ENCODE measurements at regions not wholly inside any gene's neighbourhood (a gene's known extent, or its start where the extent isn't known, plus 50 kb on each side); places are given as distances from the start of the nearest gene placed in this dataset.

- no peak for TF ChIP-seq CTCF (IDR thresholded peaks at IDR 0.05; ENCODE audit: low read depth, low read length)
- no peak overlapping the region for H3K4me3 ChIP-seq (ENCODE audit: low read depth, low read length)
These were observed 59.0 kb downstream of the NDUFS5 start for GRCh38 chr1:39085174-39085573.

GRCh38 chr1:39086386-39086785 is 60.2 kb downstream of the NDUFS5 start:
- no peak overlapping the region for H3K4me3 ChIP-seq (ENCODE audit: low read depth, low read length)
- no peak for TF ChIP-seq CTCF (IDR thresholded peaks at IDR 0.05; ENCODE audit: low read depth, low read length)

GRCh38 chr1:39086865-39087409 is 60.8 kb downstream of the NDUFS5 start:
- no peak overlapping the region for H3K4me3 ChIP-seq (ENCODE audit: low read depth, low read length)

GRCh38 chr1:39087435-39087834 is 61.3 kb downstream of the NDUFS5 start:
- no peak overlapping the region for H3K4me3 ChIP-seq (ENCODE audit: low read depth, low read length)
- no peak for TF ChIP-seq CTCF (IDR thresholded peaks at IDR 0.05; ENCODE audit: low read depth, low read length)

More at GRCh38 chr1:39086865-39087409, 60.8 kb downstream of the NDUFS5 start:
- TF ChIP-seq CTCF (IDR thresholded peaks at IDR 0.05; ENCODE audit: low read depth, low read length), result no peak

GRCh38 chr1:39088658-39089057 is 62.5 kb downstream of the NDUFS5 start:
- no peak overlapping the region for H3K4me3 ChIP-seq (ENCODE audit: low read depth, low read length)
- TF ChIP-seq CTCF (IDR thresholded peaks at IDR 0.05; ENCODE audit: low read depth, low read length), result no peak

- TF ChIP-seq CTCF (IDR thresholded peaks at IDR 0.05; ENCODE audit: low read depth, low read length), result no peak
- no peak overlapping the region for H3K4me3 ChIP-seq (ENCODE audit: low read depth, low read length)
These were observed 63.9 kb downstream of the NDUFS5 start for GRCh38 chr1:39089931-39090521.

- TF ChIP-seq CTCF (IDR thresholded peaks at IDR 0.05; ENCODE audit: low read depth, low read length), result no peak
- no peak overlapping the region for H3K4me3 ChIP-seq (ENCODE audit: low read depth, low read length)
These were observed 64.7 kb downstream of the NDUFS5 start for GRCh38 chr1:39090757-39091380.

All from WI38 (cell line).